DMS 273 (cell line): ENCODE measurements at regions not wholly inside any gene's neighbourhood (a gene's known extent, or its start where the extent isn't known, plus 50 kb on each side); places are given as distances from the start of the nearest gene placed in this dataset.
"Not testable (repeated sequence)": the region's sequence is repeated elsewhere in the genome, so short reads cannot be mapped to it uniquely, and the experiment has no call there.

Experiments used
- DNase-seq: peaks from one replicate; lab custom pipeline; 2025; ENCODE audit not compliant: unreplicated experiment; lab: John Stamatoyannopoulos, UW

GRCh38 chr3:157858821-157859220 lies 247.4 kb downstream of the SHOX2 start:
- DNase-seq, result no peak

DNA sequence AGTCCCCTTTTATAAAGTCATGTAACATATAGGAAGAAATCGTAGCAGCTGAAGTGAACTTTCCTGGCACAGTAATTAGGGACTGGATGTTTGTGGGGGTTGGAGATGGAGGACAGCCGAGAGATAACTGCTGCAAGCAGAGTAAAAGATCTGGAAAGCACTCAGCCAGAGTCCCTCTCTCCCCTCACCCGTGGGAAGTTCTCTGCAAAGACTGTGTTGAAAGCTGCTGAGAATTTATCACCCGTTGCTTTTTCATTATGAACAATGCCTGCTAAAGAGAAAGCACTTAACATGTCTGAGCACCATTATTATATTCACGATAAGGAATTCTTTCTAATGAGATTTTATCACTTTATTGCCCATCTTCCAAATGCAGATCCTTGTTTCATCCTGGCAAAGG lies 248.8 kb downstream of the SHOX2 start:
- no peak for DNase-seq

- peak; percentile 72 for DNase-seq
These were observed 249.9 kb downstream of the SHOX2 start for GRCh38 chr3:157856078-157856939.

DNA sequence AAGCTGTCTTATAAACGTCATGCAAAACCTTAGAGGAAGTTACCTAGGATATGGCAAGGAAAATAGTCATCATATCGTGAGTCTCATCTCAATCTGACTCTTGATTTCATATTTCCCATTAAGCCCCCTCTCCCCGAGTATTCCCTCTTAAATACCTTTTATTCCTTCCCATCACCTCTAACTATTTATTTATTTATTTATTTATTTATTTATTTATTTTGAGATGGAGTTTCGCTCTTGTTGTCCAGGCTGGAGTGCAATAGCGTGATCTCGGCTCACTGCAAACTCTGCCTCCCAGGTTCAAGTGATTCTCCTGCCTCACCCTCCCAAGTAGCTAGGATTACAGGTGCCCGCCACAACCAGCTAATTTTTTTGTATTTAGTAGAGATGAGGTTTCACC lies 260.4 kb downstream of the SHOX2 start:
- not testable (repeated sequence) for DNase-seq

DNA sequence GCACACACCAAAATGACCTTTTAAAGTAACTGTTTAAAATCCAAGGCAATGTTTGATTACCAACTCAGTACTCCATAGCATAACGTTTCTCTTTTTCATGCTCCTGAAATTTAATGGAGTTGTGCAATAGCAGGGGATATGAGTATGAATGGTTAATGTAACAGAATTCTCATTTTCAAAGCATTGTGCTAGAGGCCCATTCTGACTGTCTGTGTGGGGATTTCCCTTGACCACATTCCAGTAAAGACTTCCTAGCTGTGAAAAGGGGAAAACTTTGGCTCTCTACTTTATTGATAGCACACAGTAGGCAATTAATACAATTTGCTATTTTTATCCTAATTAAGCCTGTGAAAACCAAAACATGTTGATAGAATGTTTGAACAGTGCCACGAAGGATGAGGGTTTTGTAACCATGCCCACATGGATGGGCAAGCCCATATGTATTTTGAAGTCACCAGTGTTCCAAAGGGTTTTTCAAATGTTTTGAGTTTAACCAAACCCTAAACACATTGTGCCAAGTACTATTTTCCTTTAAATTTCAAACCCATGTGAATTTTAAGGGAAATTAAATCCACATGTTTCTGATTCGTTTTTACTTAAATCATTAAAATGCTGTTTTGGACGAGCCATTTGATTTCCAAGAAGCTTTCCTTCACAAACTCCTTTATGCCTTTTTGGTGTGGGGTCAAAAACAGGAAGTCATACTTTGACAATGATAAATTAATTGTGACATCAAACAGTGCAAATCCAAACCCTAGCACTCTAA lies 261.2 kb downstream of the SHOX2 start:
- no peak for DNase-seq

GRCh38 chr3:157844216-157844615 lies 262.0 kb downstream of the SHOX2 start:
- DNase-seq, result peak; percentile 27

DNA sequence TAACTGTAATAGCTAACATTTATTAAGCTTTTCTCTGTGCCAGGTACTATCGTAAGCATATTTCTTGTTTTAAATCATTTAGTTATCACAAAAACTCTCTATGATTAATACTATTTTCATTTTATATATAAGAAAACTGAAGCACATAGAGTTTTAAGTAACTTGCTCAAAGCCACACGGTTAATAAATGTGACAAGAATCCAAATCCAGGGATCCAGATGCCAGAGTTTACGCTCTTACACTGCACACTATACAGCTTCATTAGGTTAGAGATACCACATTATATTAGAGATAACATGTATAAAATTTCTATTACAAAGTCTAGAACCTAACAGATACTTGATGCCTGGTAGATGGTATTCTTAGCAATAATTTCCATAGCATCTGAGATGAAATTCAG lies 265.2 kb downstream of the SHOX2 start:
- no peak for DNase-seq

DNA sequence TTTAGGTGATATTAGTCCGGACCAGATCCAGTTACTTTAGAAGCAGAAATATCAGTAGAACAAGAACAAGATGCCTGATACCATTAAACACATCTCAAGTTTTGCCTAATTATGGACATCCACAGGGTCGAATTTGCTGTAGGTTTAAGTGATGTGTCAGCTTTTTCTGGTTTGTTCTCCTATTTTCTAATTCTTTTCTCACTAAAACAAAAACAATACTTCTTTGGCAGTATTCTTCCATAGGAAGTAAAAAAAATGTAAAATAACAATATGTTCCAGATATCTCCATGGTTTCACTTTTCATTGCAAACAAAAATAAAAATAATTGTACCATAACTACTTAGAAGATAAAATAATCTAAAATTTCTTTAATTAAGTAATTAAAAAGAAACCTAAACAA lies 265.7 kb downstream of the SHOX2 start:
- DNase-seq, result no peak

GRCh38 chr3:157838457-157838856 lies 267.8 kb downstream of the SHOX2 start:
- DNase-seq, result no peak

DNA sequence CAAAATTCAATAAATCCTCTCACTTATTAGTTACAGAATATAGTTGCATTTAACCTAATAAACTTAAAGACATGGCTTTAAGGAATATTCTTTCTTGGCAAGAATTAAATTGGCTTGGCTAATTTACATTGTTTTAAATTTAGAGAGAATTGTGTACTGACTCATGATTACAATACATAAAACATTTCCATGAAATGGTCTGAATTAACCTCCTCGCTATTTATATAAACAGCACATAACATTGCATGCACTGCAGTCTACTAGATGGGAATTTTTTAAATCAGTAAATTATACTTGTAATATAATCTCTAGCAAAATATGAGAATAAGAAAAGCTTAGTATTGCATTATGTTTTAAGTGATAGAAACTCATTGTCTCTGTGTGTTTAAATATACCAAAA lies 268.9 kb downstream of the SHOX2 start:
- no peak for DNase-seq

DNA sequence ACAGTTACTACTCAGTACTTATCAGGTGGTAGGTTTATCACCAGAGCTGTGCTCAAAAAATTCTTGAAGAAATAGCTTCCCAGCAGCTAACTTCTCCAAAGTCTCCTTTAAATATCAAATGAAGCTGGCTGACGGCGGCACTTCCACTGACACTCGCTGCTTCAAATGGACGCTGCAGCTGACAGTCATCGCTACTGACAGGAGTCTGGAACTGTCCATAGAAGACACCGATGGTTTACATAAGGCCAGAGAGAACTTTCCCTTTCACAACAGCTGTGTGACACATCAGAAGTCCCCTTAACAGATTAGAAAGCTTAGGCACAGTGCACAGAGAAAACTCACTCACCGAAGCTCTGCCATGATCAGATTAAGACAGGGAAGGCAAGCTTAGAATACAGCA lies 270.2 kb downstream of the SHOX2 start:
- no peak for DNase-seq

DNA sequence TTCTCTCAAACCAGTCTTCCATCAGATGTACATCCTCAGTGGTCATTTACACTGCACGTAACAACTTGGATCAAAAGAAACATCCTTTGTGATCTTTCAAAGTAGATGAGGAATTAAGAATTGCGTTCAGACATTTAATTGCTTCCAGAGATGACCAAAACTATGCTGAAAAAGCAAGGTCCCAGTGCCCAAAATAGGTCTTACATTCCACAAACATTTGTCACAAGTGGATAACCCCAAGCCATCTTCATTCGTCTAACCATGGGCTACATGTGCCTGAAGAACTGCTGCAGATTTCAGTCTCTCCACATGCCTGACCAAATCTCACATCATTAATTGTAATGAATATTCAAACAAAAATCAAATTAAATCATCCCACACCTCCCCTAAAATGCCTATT lies 273.6 kb downstream of the SHOX2 start:
- DNase-seq, result no peak

GRCh38 chr3:157830556-157831236 lies 275.5 kb downstream of the SHOX2 start:
- no peak for DNase-seq

DNA sequence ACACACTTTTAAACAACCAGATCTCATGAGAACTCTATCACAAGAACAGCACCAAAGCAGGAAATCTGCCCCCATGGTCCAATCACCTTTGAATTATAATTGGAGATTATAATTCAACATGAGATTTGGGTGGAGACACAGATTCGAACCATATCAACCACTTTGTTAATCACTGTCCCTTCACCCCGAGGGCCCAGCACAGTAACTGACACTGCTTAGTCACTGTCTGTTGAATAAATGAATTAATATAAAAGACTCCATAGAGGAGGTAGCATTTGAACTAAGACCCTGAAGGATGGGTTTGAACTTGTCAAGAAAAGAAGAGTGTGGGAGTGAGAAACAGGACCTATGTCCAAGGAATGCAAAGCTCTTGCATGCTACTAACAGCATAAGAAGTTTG lies 276.4 kb downstream of the SHOX2 start:
- DNase-seq, result no peak

- DNase-seq, result no peak
These were observed 281.9 kb downstream of the SHOX2 start for GRCh38 chr3:157824281-157824680.

- DNase-seq, result no peak
These were observed 283.2 kb downstream of the SHOX2 start for GRCh38 chr3:157823050-157823449.

- no peak for DNase-seq
These were observed 286.1 kb downstream of the SHOX2 start for GRCh38 chr3:157820157-157820517.

DNA sequence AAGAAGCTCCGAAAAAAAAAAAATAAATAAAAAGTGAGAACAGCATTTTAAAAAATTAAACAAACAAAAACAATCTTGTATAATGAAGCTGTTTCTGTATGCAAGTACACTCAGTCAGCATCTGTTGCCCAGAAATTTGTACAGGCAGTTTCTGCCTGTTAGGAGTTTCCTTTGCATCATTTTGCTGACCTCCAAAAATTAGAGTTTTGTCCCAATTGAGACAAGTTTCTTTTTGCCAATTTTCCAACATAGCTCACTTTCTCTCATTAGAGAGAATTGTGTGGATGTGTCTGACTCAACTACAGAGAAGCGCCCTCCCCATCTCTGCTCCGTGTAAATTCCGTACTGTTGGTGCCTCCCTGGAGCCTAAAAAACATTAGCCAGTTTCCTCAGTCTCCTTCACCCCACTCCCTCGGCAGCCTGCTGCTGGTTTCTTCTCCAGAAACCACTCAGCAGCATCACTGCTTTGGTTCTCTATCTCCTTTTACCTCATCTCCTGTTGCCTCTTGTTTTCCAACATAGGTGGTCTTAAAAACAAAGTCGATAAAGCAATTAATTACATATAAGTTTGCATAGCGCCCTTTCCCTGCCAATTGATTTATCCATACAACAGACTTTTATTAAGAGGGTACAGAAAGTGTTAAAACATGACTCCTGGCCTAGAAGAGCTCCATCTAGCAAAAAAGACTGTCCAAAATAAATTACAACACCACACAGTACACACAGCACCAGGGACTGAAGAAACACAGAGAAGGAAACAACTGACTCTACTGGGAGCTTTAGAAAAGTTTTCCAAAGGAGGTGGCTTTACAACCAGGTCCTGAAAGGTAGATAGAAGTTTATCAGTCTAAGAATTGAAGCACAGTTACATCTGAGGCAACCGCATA lies 286.7 kb downstream of the SHOX2 start:
- DNase-seq, result no peak

DNA sequence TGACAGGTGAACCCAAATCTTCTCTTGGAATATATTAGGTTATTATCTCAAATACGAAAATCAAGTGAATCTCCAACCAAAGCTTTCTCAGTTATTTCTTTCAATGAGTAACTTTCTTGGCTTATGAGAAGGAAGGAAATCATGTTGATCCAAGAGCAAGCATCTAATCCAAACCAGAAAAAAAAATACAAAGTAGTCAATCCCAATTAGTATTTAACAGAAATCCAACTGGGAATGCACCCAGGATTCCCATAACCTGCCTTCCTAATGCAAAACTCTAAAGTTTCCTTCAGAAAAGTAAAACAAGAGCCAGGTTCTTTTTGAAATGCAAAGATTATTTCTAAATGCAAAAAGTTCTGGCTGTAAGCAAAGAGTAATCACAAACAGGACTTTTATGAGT lies 289.3 kb downstream of the SHOX2 start:
- no peak for DNase-seq

DNA sequence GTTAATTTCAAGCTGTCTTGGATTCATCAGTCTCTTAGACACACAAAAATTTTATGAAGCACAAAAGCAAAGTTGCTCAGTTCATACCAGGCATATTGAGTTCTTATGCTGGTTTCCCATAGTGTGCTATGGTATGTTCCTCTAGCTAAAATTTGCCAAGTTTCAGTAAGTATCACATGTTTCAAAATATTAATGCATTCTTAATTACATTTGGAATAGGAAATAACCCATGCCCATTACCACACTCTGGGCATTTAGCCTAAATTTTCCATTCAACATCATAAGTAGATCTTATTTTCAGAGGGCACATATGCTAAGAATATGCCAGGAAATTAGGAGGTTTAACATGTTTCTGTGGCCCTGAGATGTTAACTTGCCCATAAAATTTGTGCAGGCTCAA lies 289.9 kb downstream of the SHOX2 start:
- DNase-seq, result no peak

GRCh38 chr3:157815739-157816138 lies 290.5 kb downstream of the SHOX2 start:
- DNase-seq, result no peak
